BJ (cell line): ENCODE measurements at regions not wholly inside any gene's neighbourhood (a gene's known extent, or its start where the extent isn't known, plus 50 kb on each side); places are given as distances from the start of the nearest gene placed in this dataset.

Source experiments
- CTCF ChIA-PET: fragments of 350-600 bp; formaldehyde crosslinking; extraction: SDS; loops from one replicate; lab custom pipeline; 2021; ENCODE audit warnings: antibody characterized with exemption, inconsistent platforms; lab: Yijun Ruan, JAX
- POLR2A ChIA-PET: fragments of 300-600 bp; sonication (Branson Sonifier 250); formaldehyde crosslinking; extraction: SDS; loops from one replicate; lab custom pipeline; 2021; ENCODE audit warnings: antibody characterized with exemption; lab: Charles Lee
- DNase-seq: peaks from one replicate; pipeline ENCODE4 v3.0.0-alpha.2; 2011; ENCODE audit warnings: low read depth
- H3K27me3 ChIP-seq: 2 replicates; pipeline ENCODE4 v1.6.0; 2011; ENCODE audit warnings: low read length; ENCODE audit not compliant: control insufficient read depth, insufficient read depth
- H3K36me3 ChIP-seq: 2 replicates; pipeline ENCODE4 v1.5.1; 2011; ENCODE audit warnings: low read length; ENCODE audit not compliant: control insufficient read depth, insufficient read depth
- H3K4me3 ChIP-seq: 2 replicates; pipeline ENCODE4 v1.5.1; 2011; ENCODE audit warnings: low read depth, mild to moderate bottlenecking, control low read depth, low read length
- CTCF ChIP-seq: IDR thresholded peaks from 2 replicates; pipeline ENCODE4 v1.5.1; 2011; ENCODE audit warnings: low read depth, mild to moderate bottlenecking, control low read depth, inconsistent platforms, low read length, moderate library complexity; ENCODE audit not compliant: insufficient read depth

- Histone ChIP-seq H3K27me3 (no peaks in the 10 kb centered on the region), H3K4me3 (no peak overlapping the region), H3K36me3 (no peaks in the 10 kb centered on the region)
- ChIA-PET POLR2A (no interaction called here), CTCF (no interaction called here)
- DNase-seq = no peak
- no peak for TF ChIP-seq CTCF
Observed at GRCh38 chr13:110965755-110966134, 50.9 kb upstream of the ANKRD10 start.

- DNase-seq = peak; percentile 39
- H3K27me3 ChIP-seq = no peaks in the 10 kb centered on the region
- CTCF ChIA-PET = no interaction called here
- no peaks in the 10 kb centered on the region for H3K36me3 ChIP-seq
- POLR2A ChIA-PET = no interaction called here
- no peak overlapping the region for H3K4me3 ChIP-seq
- no peak for TF ChIP-seq CTCF
Observed at GRCh38 chr13:110965038-110965754, 50.3 kb upstream of the ANKRD10 start.
